ENCODE measurements at regions not wholly inside any gene's neighbourhood (a gene's known extent, or its start where the extent isn't known, plus 50 kb on each side); places are given as distances from the start of the nearest gene placed in this dataset.

DNA sequence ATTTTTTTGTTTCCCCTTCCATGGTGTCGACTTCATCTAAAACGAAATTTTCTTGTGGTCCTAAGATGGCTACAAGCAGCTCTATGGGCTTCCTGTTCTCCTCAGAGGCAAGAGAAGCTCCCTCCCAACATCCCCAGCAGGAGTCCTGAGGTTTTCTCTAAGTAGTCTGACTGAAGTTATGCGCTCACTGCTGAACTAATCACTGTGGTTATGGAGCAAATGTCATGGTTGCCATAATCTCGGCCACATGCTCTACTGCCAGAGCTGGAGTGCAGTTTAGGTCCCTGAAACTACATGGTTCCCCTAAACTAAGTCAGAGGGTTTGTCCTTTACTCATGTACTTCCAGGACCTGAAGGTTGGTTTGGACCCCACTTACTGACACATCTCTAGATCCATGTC, 68.0 kb upstream of the MAMDC2 start:
- Histone ChIP-seq H3K9me3 (no peaks in the 10 kb centered on the region), H3K4me3 (no peak overlapping the region), H3K4me1 (no peaks in the 10 kb centered on the region), H3K36me3 (ENCODE audit: insufficient read depth in 1 of 2, low read depth in 1 of 2) (no peaks in the 10 kb centered on the region), H3K27me3 (ENCODE audit: insufficient read depth in 3 of 3, low read length in 2 of 3) (no peaks in the 10 kb centered on the region), H3K27ac (no peak overlapping the region)
- DNase-seq: no peak
- WGBS, 3 donors: 80 to 82% (median 82%) methylated on average over 4 of the region's 4 CpGs
- intact Hi-C loops (cut with DNase I): no loop called here
- TF ChIP-seq, protein P1, sequence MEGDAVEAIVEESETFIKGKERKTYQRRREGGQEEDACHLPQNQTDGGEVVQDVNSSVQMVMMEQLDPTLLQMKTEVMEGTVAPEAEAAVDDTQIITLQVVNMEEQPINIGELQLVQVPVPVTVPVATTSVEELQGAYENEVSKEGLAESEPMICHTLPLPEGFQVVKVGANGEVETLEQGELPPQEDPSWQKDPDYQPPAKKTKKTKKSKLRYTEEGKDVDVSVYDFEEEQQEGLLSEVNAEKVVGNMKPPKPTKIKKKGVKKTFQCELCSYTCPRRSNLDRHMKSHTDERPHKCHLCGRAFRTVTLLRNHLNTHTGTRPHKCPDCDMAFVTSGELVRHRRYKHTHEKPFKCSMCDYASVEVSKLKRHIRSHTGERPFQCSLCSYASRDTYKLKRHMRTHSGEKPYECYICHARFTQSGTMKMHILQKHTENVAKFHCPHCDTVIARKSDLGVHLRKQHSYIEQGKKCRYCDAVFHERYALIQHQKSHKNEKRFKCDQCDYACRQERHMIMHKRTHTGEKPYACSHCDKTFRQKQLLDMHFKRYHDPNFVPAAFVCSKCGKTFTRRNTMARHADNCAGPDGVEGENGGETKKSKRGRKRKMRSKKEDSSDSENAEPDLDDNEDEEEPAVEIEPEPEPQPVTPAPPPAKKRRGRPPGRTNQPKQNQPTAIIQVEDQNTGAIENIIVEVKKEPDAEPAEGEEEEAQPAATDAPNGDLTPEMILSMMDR (IDR thresholded peaks at IDR 0.05): no peak
- no peak for ATAC-seq

- Histone ChIP-seq H3K9me3 (no peaks in the 10 kb centered on the region), H3K4me1 (no peaks in the 10 kb centered on the region), H3K4me3 (no peak overlapping the region), H3K27ac (no peak overlapping the region), H3K27me3 (ENCODE audit: insufficient read depth in 3 of 3, low read length in 2 of 3) (no peaks in the 10 kb centered on the region), H3K36me3 (ENCODE audit: insufficient read depth in 1 of 2, low read depth in 1 of 2) (no peaks in the 10 kb centered on the region)
- TF ChIP-seq, protein P1 (IDR thresholded peaks at IDR 0.05): no peak
- 43 to 54% (median 46%) methylated on average over 4 of the region's 4 CpGs for WGBS, 3 donors
- DNase-seq (no peak), ATAC-seq (no peak)
- intact Hi-C loops (cut with DNase I): no loop called here
Measured at GRCh38 chr9:69976152-69976551, 67.5 kb upstream of the MAMDC2 start.

GRCh38 chr9:69980041-69980440, 63.6 kb upstream of the MAMDC2 start:
- no peaks in the 10 kb centered on the region for H3K36me3 ChIP-seq (ENCODE audit: insufficient read depth in 1 of 2, low read depth in 1 of 2)
- no peak overlapping the region for H3K4me3 ChIP-seq
- WGBS, 3 donors: 82 to 87% (median 84%) methylated on average over 2 of the region's 2 CpGs
- ATAC-seq (no peak), DNase-seq (no peak)
- TF ChIP-seq, protein P1 (IDR thresholded peaks at IDR 0.05): no peak
- no peaks in the 10 kb centered on the region for H3K4me1 ChIP-seq
- H3K27me3 ChIP-seq (ENCODE audit: insufficient read depth in 3 of 3, low read length in 2 of 3): no peaks in the 10 kb centered on the region
- no peak overlapping the region for H3K27ac ChIP-seq
- intact Hi-C loops (cut with DNase I): no loop called here
- no peaks in the 10 kb centered on the region for H3K9me3 ChIP-seq

- H3K9me3 ChIP-seq: no peaks in the 10 kb centered on the region
- ATAC-seq (no peak), DNase-seq (no peak)
- no peak overlapping the region for H3K27ac ChIP-seq
- no peaks in the 10 kb centered on the region for H3K27me3 ChIP-seq (ENCODE audit: insufficient read depth in 3 of 3, low read length in 2 of 3)
- TF ChIP-seq, protein P1 (IDR thresholded peaks at IDR 0.05): no peak
- no peak overlapping the region for H3K4me3 ChIP-seq
- WGBS, 3 donors: 73 to 80% (median 74%) methylated on average over 6 of the region's 6 CpGs
- H3K4me1 ChIP-seq: no peaks in the 10 kb centered on the region
- intact Hi-C loops (cut with DNase I): no loop called here
- H3K36me3 ChIP-seq (ENCODE audit: insufficient read depth in 1 of 2, low read depth in 1 of 2): no peaks in the 10 kb centered on the region
Measured at GRCh38 chr9:69980591-69980990, 63.1 kb upstream of the MAMDC2 start.

DNA sequence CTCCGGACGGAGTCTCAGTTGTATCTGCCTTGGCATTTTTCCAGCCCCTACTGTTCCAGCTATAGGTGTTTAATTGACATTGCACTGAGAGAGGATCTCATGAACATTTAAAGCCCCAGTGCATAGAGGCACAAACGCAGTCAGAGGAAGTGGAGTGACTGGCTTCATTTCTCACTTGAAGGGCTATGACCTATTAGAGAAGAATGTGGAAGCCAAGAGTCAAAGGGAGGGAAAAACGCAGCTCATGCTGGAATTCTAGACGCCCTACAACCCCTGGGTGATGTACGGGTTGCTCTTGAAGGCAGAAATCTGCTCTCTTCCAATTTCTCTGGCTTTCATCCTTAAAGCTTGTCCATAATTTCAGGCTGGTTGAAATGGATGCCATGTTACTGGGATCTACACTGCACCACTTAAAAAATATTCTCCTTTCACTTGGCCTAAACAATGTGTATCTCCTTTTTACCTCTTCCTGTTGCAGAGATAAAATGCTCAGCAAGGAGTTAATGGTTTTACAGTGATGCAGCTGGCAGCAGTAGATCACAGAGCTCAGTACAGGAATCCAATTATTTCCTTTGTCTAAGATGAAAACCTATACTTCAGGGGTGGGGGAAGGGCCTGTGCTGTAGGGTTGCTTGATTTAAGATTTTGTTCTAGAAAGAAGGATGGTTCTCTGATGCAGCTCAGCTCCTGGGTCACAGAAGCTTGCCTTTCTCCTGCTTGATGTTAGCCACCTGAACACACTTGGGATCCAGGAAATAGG, 61.8 kb upstream of the MAMDC2 start:
- no peaks in the 10 kb centered on the region for H3K9me3 ChIP-seq
- no peaks in the 10 kb centered on the region for H3K36me3 ChIP-seq (ENCODE audit: insufficient read depth in 1 of 2, low read depth in 1 of 2)
- H3K27me3 ChIP-seq (ENCODE audit: insufficient read depth in 3 of 3, low read length in 2 of 3): no peaks in the 10 kb centered on the region
- intact Hi-C loops (cut with DNase I): no loop called here
- H3K4me3 ChIP-seq: no peak overlapping the region
- no peak overlapping the region for H3K27ac ChIP-seq
- DNase-seq (no peak), ATAC-seq (no peak)
- TF ChIP-seq, protein P1 (IDR thresholded peaks at IDR 0.05): no peak
- no peaks in the 10 kb centered on the region for H3K4me1 ChIP-seq
- WGBS, 3 donors: 59 to 71% (median 68%) methylated on average over 6 of the region's 6 CpGs

Measured in psoas muscle (tissue), 7 donors.